Loucy (cell line): ENCODE measurements at regions not wholly inside any gene's neighbourhood (a gene's known extent, or its start where the extent isn't known, plus 50 kb on each side); places are given as distances from the start of the nearest gene placed in this dataset.

Source experiments
- EZH2phosphoT487 ChIP-seq: fragments of 200-600 bp; IDR thresholded peaks from 2 replicates; pipeline ENCODE4 v1.6.1; 2018; ENCODE audit warnings: antibody characterized with exemption, mild to moderate bottlenecking, moderate library complexity, borderline replicate concordance
- TF ChIP-seq, protein P1 (sequence below): fragments of 200-600 bp; sonication (generic); conservative IDR thresholded peaks from 2 replicates; pipeline ENCODE4 v1.5.1; 2014; ENCODE audit warnings: mild to moderate bottlenecking, antibody characterized with exemption, low read length

DNA sequence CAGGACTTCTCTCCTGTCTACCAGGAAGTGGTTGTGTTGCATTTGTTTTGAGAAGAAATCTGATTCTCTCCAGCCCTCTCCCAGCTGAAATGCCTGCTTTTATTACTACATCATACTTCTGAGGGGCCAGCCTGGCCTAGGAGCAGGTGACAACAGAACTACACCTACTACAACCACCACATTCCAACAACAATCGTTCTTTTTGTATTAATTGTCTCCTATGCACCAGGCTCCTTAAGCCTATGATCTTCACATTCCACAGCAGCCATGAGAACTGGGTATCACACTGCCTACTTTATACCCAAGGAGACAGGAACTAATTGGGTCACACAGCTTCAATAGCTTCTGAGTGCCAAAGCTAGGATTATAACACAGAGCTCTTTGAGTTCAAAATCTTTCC, 167.7 kb downstream of the TDRD15 start:
- TF ChIP-seq, protein P1, sequence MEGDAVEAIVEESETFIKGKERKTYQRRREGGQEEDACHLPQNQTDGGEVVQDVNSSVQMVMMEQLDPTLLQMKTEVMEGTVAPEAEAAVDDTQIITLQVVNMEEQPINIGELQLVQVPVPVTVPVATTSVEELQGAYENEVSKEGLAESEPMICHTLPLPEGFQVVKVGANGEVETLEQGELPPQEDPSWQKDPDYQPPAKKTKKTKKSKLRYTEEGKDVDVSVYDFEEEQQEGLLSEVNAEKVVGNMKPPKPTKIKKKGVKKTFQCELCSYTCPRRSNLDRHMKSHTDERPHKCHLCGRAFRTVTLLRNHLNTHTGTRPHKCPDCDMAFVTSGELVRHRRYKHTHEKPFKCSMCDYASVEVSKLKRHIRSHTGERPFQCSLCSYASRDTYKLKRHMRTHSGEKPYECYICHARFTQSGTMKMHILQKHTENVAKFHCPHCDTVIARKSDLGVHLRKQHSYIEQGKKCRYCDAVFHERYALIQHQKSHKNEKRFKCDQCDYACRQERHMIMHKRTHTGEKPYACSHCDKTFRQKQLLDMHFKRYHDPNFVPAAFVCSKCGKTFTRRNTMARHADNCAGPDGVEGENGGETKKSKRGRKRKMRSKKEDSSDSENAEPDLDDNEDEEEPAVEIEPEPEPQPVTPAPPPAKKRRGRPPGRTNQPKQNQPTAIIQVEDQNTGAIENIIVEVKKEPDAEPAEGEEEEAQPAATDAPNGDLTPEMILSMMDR = no peak
- TF ChIP-seq EZH2phosphoT487 = no peak
